IMR-90 (cell line): ENCODE measurements at regions not wholly inside any gene's neighbourhood (a gene's known extent, or its start where the extent isn't known, plus 50 kb on each side); places are given as distances from the start of the nearest gene placed in this dataset.

ENCODE experiments used
- ATAC-seq: fragments of 200-7000 bp; cut with Tn5 transposase; 2 replicates; pipeline ENCODE4 v1.9.1; 2020; ENCODE audit warnings: low read depth, mild to moderate bottlenecking, moderate library complexity
- BruUV-seq: library from RNA; stranded (reverse); fragments of 400-500 nt; replicated peaks from 2 replicates; lab custom pipeline; 2021; lab: Mats Ljungman, UMichigan
- CTCF ChIA-PET: fragments of 300-600 bp; formaldehyde crosslinking; extraction: SDS; loops from one replicate; lab custom pipeline; 2021; ENCODE audit warnings: antibody characterized with exemption; lab: Yijun Ruan, JAX
- POLR2A ChIA-PET: fragments of 300-600 bp; sonication (Branson Sonifier 250); formaldehyde crosslinking; loops from one replicate; lab custom pipeline; 2022; ENCODE audit warnings: antibody characterized with exemption; ENCODE audit not compliant: unreplicated experiment; lab: Charles Lee
- DNase-seq: peaks from one replicate; pipeline ENCODE4 v3.0.0; 2013
- H2AFZ ChIP-seq: replicated peaks from 2 replicates; pipeline ENCODE3; 2013; ENCODE audit warnings: low read length, mild to moderate bottlenecking; ENCODE audit not compliant: poor library complexity
- H2AK5ac ChIP-seq: 2 replicates; pipeline ENCODE4 v1.6.1; 2013; ENCODE audit warnings: low read depth, low read length, inconsistent platforms
- H2AK9ac ChIP-seq: replicated peaks from 2 replicates; pipeline ENCODE3; 2013; ENCODE audit warnings: mild to moderate bottlenecking, low read depth, low read length, moderate library complexity; ENCODE audit not compliant: poor library complexity
- H2BK120ac ChIP-seq: 2 replicates; pipeline ENCODE4 v1.6.1; 2013; ENCODE audit warnings: low read depth, low read length, inconsistent platforms
- H2BK15ac ChIP-seq: 3 replicates; pipeline ENCODE4 v1.6.1; 2013; ENCODE audit warnings: low read depth, low read length, inconsistent platforms
- H2BK20ac ChIP-seq: 2 replicates; pipeline ENCODE4 v1.6.1; 2013; ENCODE audit warnings: low read depth, mild to moderate bottlenecking, inconsistent platforms, low read length, moderate library complexity
- H2BK5ac ChIP-seq: 2 replicates; pipeline ENCODE4 v1.6.1; 2013; ENCODE audit warnings: mild to moderate bottlenecking, low read depth, low read length, inconsistent platforms; ENCODE audit not compliant: poor library complexity, severe bottlenecking
- H3K14ac ChIP-seq: replicated peaks from 2 replicates; pipeline ENCODE4 v1.6.1; 2013; ENCODE audit warnings: low read depth, low read length, inconsistent platforms
- H3K18ac ChIP-seq: 2 replicates; pipeline ENCODE4 v1.6.1; 2013; ENCODE audit warnings: low read depth, low read length, control low read depth
- H3K23ac ChIP-seq: 2 replicates; pipeline ENCODE4 v1.6.1; 2013; ENCODE audit warnings: low read depth, low read length, inconsistent platforms
- H3K27ac ChIP-seq: 2 replicates; pipeline ENCODE4 v1.5.1; 2013; ENCODE audit warnings: mild to moderate bottlenecking, control low read depth, low read length; ENCODE audit not compliant: insufficient read depth
- H3K27me3 ChIP-seq: 2 replicates; pipeline ENCODE4 v1.6.1; 2013; ENCODE audit warnings: low read length; ENCODE audit not compliant: control insufficient read depth, insufficient read depth
- H3K36me3 ChIP-seq: 2 replicates; pipeline ENCODE4 v1.6.1; 2013; ENCODE audit warnings: low read length, mixed read lengths; ENCODE audit not compliant: control insufficient read depth, insufficient read depth
- H3K4ac ChIP-seq: 2 replicates; pipeline ENCODE4 v1.6.1; 2013; ENCODE audit warnings: low read depth, low read length, inconsistent platforms
- H3K4me1 ChIP-seq: 2 replicates; pipeline ENCODE4 v1.6.1; 2013; ENCODE audit warnings: low read length, mixed read lengths; ENCODE audit not compliant: control insufficient read depth, insufficient read depth
- H3K4me2 ChIP-seq: 2 replicates; pipeline ENCODE4 v1.6.1; 2013; ENCODE audit warnings: low read depth, mild to moderate bottlenecking, control low read depth, low read length, moderate library complexity
- H3K4me3 ChIP-seq: 2 replicates; pipeline ENCODE4 v1.5.1; 2013; ENCODE audit warnings: low read depth, mild to moderate bottlenecking, control low read depth, low read length, moderate library complexity; ENCODE audit not compliant: insufficient read depth
- H3K56ac ChIP-seq: 2 replicates; pipeline ENCODE4 v1.6.1; 2013; ENCODE audit warnings: low read length, inconsistent platforms; ENCODE audit not compliant: insufficient read depth; ENCODE audit errors: extremely low read depth
- H3K79me1 ChIP-seq, 2 experiments: 2 replicates each; pipeline ENCODE4 v1.6.1; 2013; ENCODE audit warnings: low read length in 2 of 2, inconsistent platforms in 1 of 2, low read depth in 1 of 2
- H3K9ac ChIP-seq: 2 replicates; pipeline ENCODE4 v1.6.1; 2013; ENCODE audit warnings: low read depth, low read length, control low read depth
- H3K9me1 ChIP-seq: 2 replicates; pipeline ENCODE4 v1.6.1; 2013; ENCODE audit warnings: low read length, inconsistent platforms; ENCODE audit not compliant: insufficient read depth
- H3K9me3 ChIP-seq: 2 replicates; pipeline ENCODE4 v1.6.1; 2013; ENCODE audit warnings: low read length; ENCODE audit not compliant: control insufficient read depth, insufficient read depth
- H4K20me1 ChIP-seq: 2 replicates; pipeline ENCODE4 v1.6.1; 2013; ENCODE audit warnings: low read length, inconsistent platforms; ENCODE audit not compliant: insufficient read depth
- H4K5ac ChIP-seq: 2 replicates; pipeline ENCODE4 v1.6.1; 2013; ENCODE audit warnings: mild to moderate bottlenecking, low read depth, low read length, control low read depth
- H4K8ac ChIP-seq, 2 experiments: 2 replicates each; pipeline ENCODE4 v1.6.1; 2013; ENCODE audit warnings: low read depth in 2 of 2, low read length in 2 of 2, control low read depth in 1 of 2, inconsistent platforms in 1 of 2
- H4K91ac ChIP-seq: 2 replicates; pipeline ENCODE4 v1.6.1; 2013; ENCODE audit warnings: low read depth, low read length, inconsistent platforms; ENCODE audit not compliant: insufficient read depth
- BHLHE40 ChIP-seq: fragments of 150-350 bp; IDR thresholded peaks from 2 replicates; pipeline ENCODE4 v1.6.1; 2016; ENCODE audit warnings: mild to moderate bottlenecking, low read depth, low read length
- CEBPB ChIP-seq: IDR thresholded peaks from 2 replicates; pipeline ENCODE4 v1.6.1; 2012; ENCODE audit warnings: low read depth, low read length, improper control_type of control experiment
- CHD1 ChIP-seq: IDR thresholded peaks from 2 replicates; pipeline ENCODE4 v1.6.1; 2012; ENCODE audit warnings: low read depth, low read length, improper control_type of control experiment
- FOS ChIP-seq: fragments of 150-350 bp; IDR thresholded peaks from 2 replicates; pipeline ENCODE4 v1.6.1; 2016; ENCODE audit warnings: low read depth, low read length
- MAFK ChIP-seq: IDR thresholded peaks from 2 replicates; pipeline ENCODE4 v1.6.1; 2012; ENCODE audit warnings: low read depth, low read length, improper control_type of control experiment
- MAZ ChIP-seq: IDR thresholded peaks from 2 replicates; pipeline ENCODE4 v1.6.1; 2012; ENCODE audit warnings: low read depth, mild to moderate bottlenecking, low read length, improper control_type of control experiment, moderate library complexity, borderline replicate concordance
- MXI1 ChIP-seq: IDR thresholded peaks from 2 replicates; pipeline ENCODE4 v1.6.1; 2012; ENCODE audit warnings: low read depth, mild to moderate bottlenecking, low read length, moderate library complexity, borderline replicate concordance
- NFE2L2 ChIP-seq: fragments of 150-350 bp; IDR thresholded peaks from 2 replicates; pipeline ENCODE4 v1.6.1; 2016; ENCODE audit warnings: low read depth, mild to moderate bottlenecking, low read length
- POLR2A ChIP-seq: IDR thresholded peaks from 2 replicates; pipeline ENCODE4 v1.6.1; 2012; ENCODE audit warnings: mild to moderate bottlenecking, low read depth, low read length
- RAD21 ChIP-seq: IDR thresholded peaks from 2 replicates; pipeline ENCODE4 v1.6.1; 2012; ENCODE audit warnings: low read length, improper control_type of control experiment
- RCOR1 ChIP-seq: IDR thresholded peaks from 2 replicates; pipeline ENCODE4 v1.6.1; 2012; ENCODE audit warnings: mild to moderate bottlenecking, low read length, improper control_type of control experiment; ENCODE audit not compliant: insufficient replicate concordance
- RFX5 ChIP-seq: IDR thresholded peaks from 2 replicates; pipeline ENCODE4 v1.8.0; 2012; ENCODE audit warnings: low read depth, mild to moderate bottlenecking, low read length, moderate library complexity
- SMC3 ChIP-seq: fragments of 150-350 bp; IDR thresholded peaks from 2 replicates; pipeline ENCODE4 v1.6.1; 2016; ENCODE audit warnings: low read depth, mild to moderate bottlenecking, antibody characterized with exemption, low read length, moderate library complexity
- whole genome bisulfite sequencing, 2 experiments: methylation state at CpG; one replicate each; pipeline versions ENCODE4 v1.1.5 to v1.1.7; 2013; ENCODE audit warnings: missing lambda C conversion rate in 2 of 2; ENCODE audit not compliant: insufficient read length in 1 of 2; ENCODE audit errors: extremely low coverage in 2 of 2; 5-methylcytosine and 5-hydroxymethylcytosine counted together
- dilution Hi-C: fragments of 300-500 bp; cut with HindIII; formaldehyde crosslinking; loops from one replicate; pipeline ENCODE4 v1.14.3; 2018; ENCODE audit warnings: low sequenced_read_pairs; ENCODE audit not compliant: unreplicated experiment
- in situ Hi-C: fragments of 300-500 bp; cut with MboI; formaldehyde crosslinking; loops from 3 replicates; pipeline ENCODE4 v1.14.3; 2019; ENCODE audit warnings: low sequenced_read_pairs, inconsistent platforms, mixed read lengths
- intact Hi-C: fragments of 100-400 bp; cut with micrococcal nuclease; formaldehyde crosslinking; loops from 2 replicates; pipeline ENCODE4 v1.10.0; 2022
- TF ChIP-seq, protein P1 (sequence below): fragments of 150-350 bp; IDR thresholded peaks from 2 replicates; pipeline ENCODE4 v1.6.1; 2017; ENCODE audit warnings: mild to moderate bottlenecking, antibody characterized with exemption, low read length, low read depth
- TF ChIP-seq, protein P2 (sequence below): fragments of 150-350 bp; IDR thresholded peaks from 2 replicates; pipeline ENCODE4 v1.6.1; 2016; ENCODE audit warnings: low read depth, mild to moderate bottlenecking, low read length, moderate library complexity, borderline replicate concordance
- TF ChIP-seq, protein P3 (sequence below): conservative IDR thresholded peaks from 2 replicates; pipeline ENCODE4 v1.5.1; 2012; ENCODE audit warnings: mild to moderate bottlenecking, low read depth, low read length, improper control_type of control experiment

DNA sequence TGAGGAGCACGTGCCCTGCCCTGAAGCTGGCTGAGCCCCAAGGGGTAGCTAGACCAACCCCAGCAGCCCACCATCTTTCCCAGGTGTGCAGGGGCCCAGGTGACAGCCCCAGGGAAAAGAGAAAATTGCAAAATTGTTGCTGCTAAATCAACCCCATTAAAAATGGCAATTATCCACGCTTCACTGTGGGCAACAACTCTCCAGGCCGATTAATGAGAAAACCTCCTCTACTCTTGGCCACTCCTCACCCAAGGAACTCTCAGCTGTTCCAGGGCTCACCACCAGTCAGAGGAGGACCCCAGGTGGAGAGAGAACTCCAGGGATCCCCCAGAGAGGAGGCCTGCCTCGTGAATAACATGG, 516.1 kb upstream of the MGMT start:
- H2BK15ac ChIP-seq = no peak overlapping the region
- intact Hi-C loops (no loop called here), in situ Hi-C loops (no loop called here), dilution Hi-C loops (no loop called here)
- no peak overlapping the region for H2AFZ ChIP-seq
- no peak overlapping the region for H4K8ac ChIP-seq
- H2AK9ac ChIP-seq = no peak overlapping the region
- no peak overlapping the region for H3K27ac ChIP-seq
- no peak overlapping the region for H4K5ac ChIP-seq
- H3K79me1 ChIP-seq = no peaks in the 10 kb centered on the region
- CTCF ChIA-PET = no interaction called here
- H3K23ac ChIP-seq = no peak overlapping the region
- H2AK5ac ChIP-seq = no peak overlapping the region
- no peak overlapping the region for H4K91ac ChIP-seq
- H3K27me3 ChIP-seq = no peaks in the 10 kb centered on the region
- H3K9me1 ChIP-seq = no peaks in the 10 kb centered on the region
- TF ChIP-seq RCOR1 (no peak), RAD21 (no peak), POLR2A (no peak), FOS (no peak), CHD1 (no peak), CEBPB (no peak), SMC3 (no peak), MXI1 (no peak), MAFK (no peak), BHLHE40 (no peak), MAZ (no peak), NFE2L2 (no peak), RFX5 (no peak)
- TF ChIP-seq, protein P1, sequence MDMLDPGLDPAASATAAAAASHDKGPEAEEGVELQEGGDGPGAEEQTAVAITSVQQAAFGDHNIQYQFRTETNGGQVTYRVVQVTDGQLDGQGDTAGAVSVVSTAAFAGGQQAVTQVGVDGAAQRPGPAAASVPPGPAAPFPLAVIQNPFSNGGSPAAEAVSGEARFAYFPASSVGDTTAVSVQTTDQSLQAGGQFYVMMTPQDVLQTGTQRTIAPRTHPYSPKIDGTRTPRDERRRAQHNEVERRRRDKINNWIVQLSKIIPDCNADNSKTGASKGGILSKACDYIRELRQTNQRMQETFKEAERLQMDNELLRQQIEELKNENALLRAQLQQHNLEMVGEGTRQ = no peak
- TF ChIP-seq, protein P2, sequence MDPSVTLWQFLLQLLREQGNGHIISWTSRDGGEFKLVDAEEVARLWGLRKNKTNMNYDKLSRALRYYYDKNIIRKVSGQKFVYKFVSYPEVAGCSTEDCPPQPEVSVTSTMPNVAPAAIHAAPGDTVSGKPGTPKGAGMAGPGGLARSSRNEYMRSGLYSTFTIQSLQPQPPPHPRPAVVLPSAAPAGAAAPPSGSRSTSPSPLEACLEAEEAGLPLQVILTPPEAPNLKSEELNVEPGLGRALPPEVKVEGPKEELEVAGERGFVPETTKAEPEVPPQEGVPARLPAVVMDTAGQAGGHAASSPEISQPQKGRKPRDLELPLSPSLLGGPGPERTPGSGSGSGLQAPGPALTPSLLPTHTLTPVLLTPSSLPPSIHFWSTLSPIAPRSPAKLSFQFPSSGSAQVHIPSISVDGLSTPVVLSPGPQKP = no peak
- TF ChIP-seq, protein P3, sequence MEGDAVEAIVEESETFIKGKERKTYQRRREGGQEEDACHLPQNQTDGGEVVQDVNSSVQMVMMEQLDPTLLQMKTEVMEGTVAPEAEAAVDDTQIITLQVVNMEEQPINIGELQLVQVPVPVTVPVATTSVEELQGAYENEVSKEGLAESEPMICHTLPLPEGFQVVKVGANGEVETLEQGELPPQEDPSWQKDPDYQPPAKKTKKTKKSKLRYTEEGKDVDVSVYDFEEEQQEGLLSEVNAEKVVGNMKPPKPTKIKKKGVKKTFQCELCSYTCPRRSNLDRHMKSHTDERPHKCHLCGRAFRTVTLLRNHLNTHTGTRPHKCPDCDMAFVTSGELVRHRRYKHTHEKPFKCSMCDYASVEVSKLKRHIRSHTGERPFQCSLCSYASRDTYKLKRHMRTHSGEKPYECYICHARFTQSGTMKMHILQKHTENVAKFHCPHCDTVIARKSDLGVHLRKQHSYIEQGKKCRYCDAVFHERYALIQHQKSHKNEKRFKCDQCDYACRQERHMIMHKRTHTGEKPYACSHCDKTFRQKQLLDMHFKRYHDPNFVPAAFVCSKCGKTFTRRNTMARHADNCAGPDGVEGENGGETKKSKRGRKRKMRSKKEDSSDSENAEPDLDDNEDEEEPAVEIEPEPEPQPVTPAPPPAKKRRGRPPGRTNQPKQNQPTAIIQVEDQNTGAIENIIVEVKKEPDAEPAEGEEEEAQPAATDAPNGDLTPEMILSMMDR = no peak
- no peak overlapping the region for H3K4me3 ChIP-seq
- H3K4me2 ChIP-seq = no peak overlapping the region
- no peak overlapping the region for H3K9ac ChIP-seq
- H4K20me1 ChIP-seq = no peaks in the 10 kb centered on the region
- no peak for ATAC-seq
- H2BK5ac ChIP-seq = no peak overlapping the region
- no peak overlapping the region for H2BK120ac ChIP-seq
- H3K36me3 ChIP-seq = no peaks in the 10 kb centered on the region
- no peak overlapping the region for H3K4ac ChIP-seq
- peaks cover 32% of the 10 kb centered on the region for H3K9me3 ChIP-seq
- no peak overlapping the region for H2BK20ac ChIP-seq
- 17% methylated on average over 1 of the region's 4 CpGs; no CpG with 5 or more reads in 1 of the 2 experiments for WGBS, 2 experiments
- no peak overlapping the region for H3K56ac ChIP-seq
- H3K18ac ChIP-seq = no peak overlapping the region
- POLR2A ChIA-PET = no interaction called here
- BruUV-seq = no TSS peak
- no peak overlapping the region for H3K14ac ChIP-seq
- DNase-seq = no peak
- H3K4me1 ChIP-seq = no peaks in the 10 kb centered on the region
